ENCODE measurements at regions not wholly inside any gene's neighbourhood (a gene's known extent, or its start where the extent isn't known, plus 50 kb on each side); places are given as distances from the start of the nearest gene placed in this dataset.
A peak's percentile ranks its signal among the peaks of the same experiment; 100 is the strongest.

DNA sequence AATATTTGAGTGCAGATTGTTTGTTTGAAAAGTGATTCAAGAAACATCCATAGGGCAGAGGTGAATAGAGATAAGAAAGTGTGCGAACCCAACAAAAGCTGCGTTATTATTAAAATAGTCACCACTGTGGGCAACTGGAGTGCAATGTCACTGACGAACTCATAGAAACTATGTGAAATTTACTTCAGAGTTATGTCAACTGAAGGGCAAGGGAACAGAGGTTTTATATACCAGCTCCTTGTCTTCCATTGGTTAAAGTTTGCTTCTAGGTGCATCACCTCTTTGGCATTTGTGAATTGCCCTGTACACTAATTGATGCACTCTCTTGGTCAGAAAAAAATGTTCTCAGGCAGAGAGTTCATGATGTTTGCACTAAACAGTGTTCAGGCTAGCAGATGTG, 110.5 kb upstream of the NYAP2 start:
- Histone ChIP-seq H3K27ac (ENCODE audit: low read depth, low read length, poor library complexity, severe bottlenecking) (no peak overlapping the region), H3K4me2 (ENCODE audit: low read length) (no peak overlapping the region), H3K4me3 (ENCODE audit: low read depth, low read length, poor library complexity, severe bottlenecking) (no peak overlapping the region), H3K9me2 (ENCODE audit: insufficient read depth, low read length) (no peaks in the 10 kb centered on the region), H2AFZ (ENCODE audit: low read length) (no peak overlapping the region), H3K36me3 (ENCODE audit: insufficient read depth, low read length) (no peaks in the 10 kb centered on the region), H3K9me3 (ENCODE audit: low read length) (peaks cover 4% of the 10 kb centered on the region; the same call in 1 of the 2 replicates), H3K79me2 (ENCODE audit: insufficient read depth, low read depth, low read length) (no peaks in the 10 kb centered on the region), H3K4me1 (ENCODE audit: insufficient read depth, low read length, poor library complexity, severe bottlenecking) (peaks cover 7% of the 10 kb centered on the region), H4K20me1 (ENCODE audit: insufficient read depth, low read length) (no peaks in the 10 kb centered on the region)
- intact Hi-C loops (cut with micrococcal nuclease; ENCODE audit: unreplicated experiment) = loop anchor here (10.0 kb wide), 1 partner anchor 164 kb away; no protein-coding TSS in a partner anchor
- POLR2A ChIA-PET = interaction anchor here (0.7 kb wide), 1 partner anchor 589 kb away, joined by 3 read pairs; no protein-coding TSS in a partner anchor
- CTCF ChIA-PET (ENCODE audit: unreplicated experiment) = no interaction called here
- TF ChIP-seq, protein P1, sequence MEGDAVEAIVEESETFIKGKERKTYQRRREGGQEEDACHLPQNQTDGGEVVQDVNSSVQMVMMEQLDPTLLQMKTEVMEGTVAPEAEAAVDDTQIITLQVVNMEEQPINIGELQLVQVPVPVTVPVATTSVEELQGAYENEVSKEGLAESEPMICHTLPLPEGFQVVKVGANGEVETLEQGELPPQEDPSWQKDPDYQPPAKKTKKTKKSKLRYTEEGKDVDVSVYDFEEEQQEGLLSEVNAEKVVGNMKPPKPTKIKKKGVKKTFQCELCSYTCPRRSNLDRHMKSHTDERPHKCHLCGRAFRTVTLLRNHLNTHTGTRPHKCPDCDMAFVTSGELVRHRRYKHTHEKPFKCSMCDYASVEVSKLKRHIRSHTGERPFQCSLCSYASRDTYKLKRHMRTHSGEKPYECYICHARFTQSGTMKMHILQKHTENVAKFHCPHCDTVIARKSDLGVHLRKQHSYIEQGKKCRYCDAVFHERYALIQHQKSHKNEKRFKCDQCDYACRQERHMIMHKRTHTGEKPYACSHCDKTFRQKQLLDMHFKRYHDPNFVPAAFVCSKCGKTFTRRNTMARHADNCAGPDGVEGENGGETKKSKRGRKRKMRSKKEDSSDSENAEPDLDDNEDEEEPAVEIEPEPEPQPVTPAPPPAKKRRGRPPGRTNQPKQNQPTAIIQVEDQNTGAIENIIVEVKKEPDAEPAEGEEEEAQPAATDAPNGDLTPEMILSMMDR (conservative IDR thresholded peaks at IDR 0.05; ENCODE audit: low read length) = no peak
- TF ChIP-seq EZH2phosphoT487 (IDR thresholded peaks at IDR 0.05; ENCODE audit: borderline replicate concordance, low read depth, low read length) = no peak
- no peak for DNase-seq (ENCODE audit: low spot score)
- no TSS peak for BruUV-seq (replicated peaks)

DNA sequence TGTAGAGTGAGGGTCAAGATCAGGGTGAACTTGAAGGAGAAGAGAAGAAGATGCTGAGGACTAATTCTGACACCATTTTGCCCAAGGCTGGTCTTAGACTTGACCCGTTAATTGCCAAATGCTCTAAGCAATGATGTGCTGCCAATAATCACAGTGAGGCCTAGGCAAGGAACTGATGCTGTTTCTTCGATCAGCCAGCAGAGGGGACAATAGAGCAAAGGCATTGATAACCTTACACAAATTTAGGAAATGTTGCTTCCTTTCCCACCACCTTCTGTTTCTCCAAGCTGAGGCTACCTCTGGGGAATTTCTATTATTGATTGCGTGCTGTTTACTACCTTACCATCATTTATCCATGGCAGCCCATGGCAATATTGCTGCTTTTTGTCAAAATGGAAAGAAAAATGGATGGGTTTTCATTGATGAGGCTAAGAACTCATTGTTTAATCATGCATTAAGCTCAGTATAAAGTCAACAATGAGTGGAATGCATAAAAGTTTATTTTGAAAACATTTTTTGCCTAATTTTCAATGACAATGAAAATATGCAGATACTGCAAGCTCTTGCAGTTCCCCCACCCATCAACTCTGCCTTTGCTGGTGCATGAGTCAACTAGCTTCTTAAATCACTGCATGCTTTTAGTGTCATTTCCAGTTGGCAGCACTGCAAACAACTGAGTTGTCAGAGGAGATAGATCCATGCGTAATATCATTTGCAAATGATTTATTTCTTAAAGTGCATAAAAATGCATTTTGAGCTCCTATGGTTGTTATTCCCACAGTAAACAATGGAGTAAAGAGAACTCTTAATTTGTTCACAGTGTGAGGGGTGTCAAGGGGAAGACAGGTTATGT, 116.4 kb upstream of the NYAP2 start:
- no TSS peak for BruUV-seq (replicated peaks)
- peak; percentile 41 for DNase-seq (ENCODE audit: low spot score)
- ChIA-PET CTCF (ENCODE audit: unreplicated experiment) (no interaction called here), POLR2A (interaction anchor here (0.6 to 1.0 kb wide), 2 partner anchors 29 to 39 kb away, joined by 3 read pairs; no protein-coding TSS in a partner anchor)
- Histone ChIP-seq H3K36me3 (ENCODE audit: insufficient read depth, low read length) (peaks cover 11% of the 10 kb centered on the region; the same call in 1 of the 2 replicates), H3K9me3 (ENCODE audit: low read length) (peaks cover 4% of the 10 kb centered on the region; the same call in 1 of the 2 replicates), H3K4me3 (ENCODE audit: low read depth, low read length, poor library complexity, severe bottlenecking) (no peak overlapping the region), H3K4me2 (ENCODE audit: low read length) (no peak overlapping the region), H4K20me1 (ENCODE audit: insufficient read depth, low read length) (no peaks in the 10 kb centered on the region), H3K79me2 (ENCODE audit: insufficient read depth, low read depth, low read length) (no peaks in the 10 kb centered on the region), H3K9me2 (ENCODE audit: insufficient read depth, low read length) (no peaks in the 10 kb centered on the region), H3K4me1 (ENCODE audit: insufficient read depth, low read length, poor library complexity, severe bottlenecking) (peaks cover 13% of the 10 kb centered on the region), H2AFZ (ENCODE audit: low read length) (no peak overlapping the region; the same call in 1 of the 2 replicates), H3K27ac (ENCODE audit: low read depth, low read length, poor library complexity, severe bottlenecking) (no peak overlapping the region)
- intact Hi-C loops (cut with micrococcal nuclease; ENCODE audit: unreplicated experiment) = loop anchor here (5.0 to 10.0 kb wide), 2 partner anchors 158 to 379 kb away; no protein-coding TSS in a partner anchor
- TF ChIP-seq EZH2phosphoT487 (IDR thresholded peaks at IDR 0.05; ENCODE audit: borderline replicate concordance, low read depth, low read length) = no peak
- TF ChIP-seq, protein P1 (conservative IDR thresholded peaks at IDR 0.05; ENCODE audit: low read length) = peak; percentile 83

Measured in OCI-LY7 (cell line).